ENCODE measurements at regions not wholly inside any gene's neighbourhood (a gene's known extent, or its start where the extent isn't known, plus 50 kb on each side); places are given as distances from the start of the nearest gene placed in this dataset.

DNA sequence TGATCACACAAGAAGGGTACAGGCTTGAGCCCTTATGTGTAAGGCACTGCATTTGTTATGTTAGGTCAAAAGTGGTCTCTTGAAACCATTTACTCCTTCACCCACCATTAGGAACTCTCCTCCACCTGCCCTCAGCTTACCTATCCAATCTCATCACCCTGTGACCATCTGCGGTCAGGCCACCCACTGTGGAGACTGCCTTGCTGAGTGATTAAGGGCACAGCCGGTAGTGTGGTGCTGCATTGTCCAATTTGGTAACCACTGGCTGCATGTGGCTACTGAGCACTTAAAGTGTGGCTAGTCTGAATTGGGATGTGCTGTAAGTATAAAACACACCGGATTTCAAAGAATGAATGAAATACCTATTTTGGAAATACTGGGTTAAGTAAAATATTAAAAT, 177.1 kb upstream of the PARP11 start:
- no peak for ATAC-seq
- no peak overlapping the region for H3K4me3 ChIP-seq (ENCODE audit: low read depth in 2 of 2, low read length in 2 of 2)
- TF ChIP-seq POLR2AphosphoS5 (IDR thresholded peaks at IDR 0.05; ENCODE audit: low read depth, low read length) (no peak), TCF7L2 (IDR thresholded peaks at IDR 0.05; ENCODE audit: low read depth, low read length) (no peak), SIN3A (IDR thresholded peaks at IDR 0.05; ENCODE audit: borderline replicate concordance, insufficient read depth, low read depth, low read length) (no peak)
- TF ChIP-seq, protein P1, sequence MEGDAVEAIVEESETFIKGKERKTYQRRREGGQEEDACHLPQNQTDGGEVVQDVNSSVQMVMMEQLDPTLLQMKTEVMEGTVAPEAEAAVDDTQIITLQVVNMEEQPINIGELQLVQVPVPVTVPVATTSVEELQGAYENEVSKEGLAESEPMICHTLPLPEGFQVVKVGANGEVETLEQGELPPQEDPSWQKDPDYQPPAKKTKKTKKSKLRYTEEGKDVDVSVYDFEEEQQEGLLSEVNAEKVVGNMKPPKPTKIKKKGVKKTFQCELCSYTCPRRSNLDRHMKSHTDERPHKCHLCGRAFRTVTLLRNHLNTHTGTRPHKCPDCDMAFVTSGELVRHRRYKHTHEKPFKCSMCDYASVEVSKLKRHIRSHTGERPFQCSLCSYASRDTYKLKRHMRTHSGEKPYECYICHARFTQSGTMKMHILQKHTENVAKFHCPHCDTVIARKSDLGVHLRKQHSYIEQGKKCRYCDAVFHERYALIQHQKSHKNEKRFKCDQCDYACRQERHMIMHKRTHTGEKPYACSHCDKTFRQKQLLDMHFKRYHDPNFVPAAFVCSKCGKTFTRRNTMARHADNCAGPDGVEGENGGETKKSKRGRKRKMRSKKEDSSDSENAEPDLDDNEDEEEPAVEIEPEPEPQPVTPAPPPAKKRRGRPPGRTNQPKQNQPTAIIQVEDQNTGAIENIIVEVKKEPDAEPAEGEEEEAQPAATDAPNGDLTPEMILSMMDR (IDR thresholded peaks at IDR 0.05), result no peak
- TF ChIP-seq, protein P2, sequence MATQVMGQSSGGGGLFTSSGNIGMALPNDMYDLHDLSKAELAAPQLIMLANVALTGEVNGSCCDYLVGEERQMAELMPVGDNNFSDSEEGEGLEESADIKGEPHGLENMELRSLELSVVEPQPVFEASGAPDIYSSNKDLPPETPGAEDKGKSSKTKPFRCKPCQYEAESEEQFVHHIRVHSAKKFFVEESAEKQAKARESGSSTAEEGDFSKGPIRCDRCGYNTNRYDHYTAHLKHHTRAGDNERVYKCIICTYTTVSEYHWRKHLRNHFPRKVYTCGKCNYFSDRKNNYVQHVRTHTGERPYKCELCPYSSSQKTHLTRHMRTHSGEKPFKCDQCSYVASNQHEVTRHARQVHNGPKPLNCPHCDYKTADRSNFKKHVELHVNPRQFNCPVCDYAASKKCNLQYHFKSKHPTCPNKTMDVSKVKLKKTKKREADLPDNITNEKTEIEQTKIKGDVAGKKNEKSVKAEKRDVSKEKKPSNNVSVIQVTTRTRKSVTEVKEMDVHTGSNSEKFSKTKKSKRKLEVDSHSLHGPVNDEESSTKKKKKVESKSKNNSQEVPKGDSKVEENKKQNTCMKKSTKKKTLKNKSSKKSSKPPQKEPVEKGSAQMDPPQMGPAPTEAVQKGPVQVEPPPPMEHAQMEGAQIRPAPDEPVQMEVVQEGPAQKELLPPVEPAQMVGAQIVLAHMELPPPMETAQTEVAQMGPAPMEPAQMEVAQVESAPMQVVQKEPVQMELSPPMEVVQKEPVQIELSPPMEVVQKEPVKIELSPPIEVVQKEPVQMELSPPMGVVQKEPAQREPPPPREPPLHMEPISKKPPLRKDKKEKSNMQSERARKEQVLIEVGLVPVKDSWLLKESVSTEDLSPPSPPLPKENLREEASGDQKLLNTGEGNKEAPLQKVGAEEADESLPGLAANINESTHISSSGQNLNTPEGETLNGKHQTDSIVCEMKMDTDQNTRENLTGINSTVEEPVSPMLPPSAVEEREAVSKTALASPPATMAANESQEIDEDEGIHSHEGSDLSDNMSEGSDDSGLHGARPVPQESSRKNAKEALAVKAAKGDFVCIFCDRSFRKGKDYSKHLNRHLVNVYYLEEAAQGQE (IDR thresholded peaks at IDR 0.05; ENCODE audit: insufficient read depth in 1 of 2, low read depth in 2 of 2, low read length in 1 of 2), result no peak
- H3K9me3 ChIP-seq (ENCODE audit: control insufficient read depth, insufficient read depth, low read depth, low read length), result no peaks in the 10 kb centered on the region
- ChIA-PET CTCF (no interaction called here), POLR2A (no interaction called here)
- no peaks in the 10 kb centered on the region for H3K36me3 ChIP-seq (ENCODE audit: control insufficient read depth, insufficient read depth, low read length)
- no peaks in the 10 kb centered on the region; the same call in 1 of the 2 replicates for H3K27me3 ChIP-seq (ENCODE audit: control insufficient read depth, insufficient read depth, low read length)
- no peaks in the 10 kb centered on the region for H3K4me1 ChIP-seq (ENCODE audit: control insufficient read depth, insufficient read depth, low read length)
- H3K27ac ChIP-seq (ENCODE audit: low read length), result no peak overlapping the region
- DNase-seq (ENCODE audit: low read depth, low spot score), result no peak
- in situ Hi-C loops (cut with HindIII; ENCODE audit: low pct_unique_long_range_greater_than_20kb, low sequenced_read_pairs) (no loop called here), intact Hi-C loops (cut with micrococcal nuclease; ENCODE audit: unreplicated experiment) (no loop called here)
- BruUV-seq (replicated peaks), result no TSS peak

DNA sequence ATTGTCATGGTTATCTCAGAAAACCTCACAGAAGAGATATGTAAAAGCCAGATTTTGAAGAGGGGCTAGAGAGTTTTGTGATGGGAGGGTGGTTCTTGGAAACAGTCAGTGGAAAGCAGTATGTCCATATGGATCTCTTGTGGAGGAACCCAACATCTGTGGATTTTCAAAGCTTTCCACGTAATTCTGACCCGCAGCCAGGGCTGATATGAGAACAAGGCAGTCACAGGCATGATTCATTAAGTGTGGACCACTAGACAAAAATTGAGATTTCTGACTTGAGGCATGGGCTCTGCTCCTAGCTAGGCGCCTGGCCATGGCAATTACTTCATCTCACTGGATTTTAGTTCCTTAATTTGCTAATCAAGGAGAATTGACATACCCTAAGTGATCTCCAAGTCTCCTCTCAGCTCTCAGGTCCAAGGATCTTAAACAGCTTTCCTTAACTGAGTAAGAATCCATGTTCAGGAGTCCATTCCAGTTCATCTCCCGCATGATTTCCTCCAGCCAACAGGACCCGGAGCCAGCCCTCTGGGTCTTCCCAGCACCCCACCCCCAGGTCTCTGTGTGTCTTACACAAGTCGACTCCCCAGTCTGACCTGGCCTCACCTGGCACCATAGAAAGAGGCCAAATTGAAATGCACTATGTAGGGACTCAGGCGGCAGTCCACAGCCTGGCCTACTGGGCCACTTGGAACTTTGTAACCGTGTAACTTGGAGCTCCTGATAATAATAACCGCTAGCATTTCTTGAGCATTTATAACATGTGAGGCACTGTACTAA, 176.3 kb upstream of the PARP11 start:
- DNase-seq (ENCODE audit: low read depth, low spot score), result no peak
- BruUV-seq (replicated peaks), result no TSS peak
- no peak for ATAC-seq
- POLR2A ChIA-PET, result no interaction called here
- intact Hi-C loops (cut with micrococcal nuclease; ENCODE audit: unreplicated experiment) (no loop called here), in situ Hi-C loops (cut with HindIII; ENCODE audit: low pct_unique_long_range_greater_than_20kb, low sequenced_read_pairs) (no loop called here)
- Histone ChIP-seq H3K4me3 (ENCODE audit: low read depth in 2 of 2, low read length in 2 of 2) (no peak overlapping the region), H3K4me1 (ENCODE audit: control insufficient read depth, insufficient read depth, low read length) (no peaks in the 10 kb centered on the region), H3K27me3 (ENCODE audit: control insufficient read depth, insufficient read depth, low read length) (no peaks in the 10 kb centered on the region; the same call in 1 of the 2 replicates), H3K36me3 (ENCODE audit: control insufficient read depth, insufficient read depth, low read length) (no peaks in the 10 kb centered on the region), H3K9me3 (ENCODE audit: control insufficient read depth, insufficient read depth, low read depth, low read length) (no peaks in the 10 kb centered on the region), H3K27ac (ENCODE audit: low read length) (no peak overlapping the region)
- TF ChIP-seq TCF7L2 (IDR thresholded peaks at IDR 0.05; ENCODE audit: low read depth, low read length) (no peak), POLR2AphosphoS5 (IDR thresholded peaks at IDR 0.05; ENCODE audit: low read depth, low read length) (no peak)
- TF ChIP-seq, protein P2 (IDR thresholded peaks at IDR 0.05; ENCODE audit: insufficient read depth in 1 of 2, low read depth in 2 of 2, low read length in 1 of 2), result no peak
- CTCF ChIA-PET, result no interaction called here
